GM10266 (cell line): ENCODE measurements at regions not wholly inside any gene's neighbourhood (a gene's known extent, or its start where the extent isn't known, plus 50 kb on each side); places are given as distances from the start of the nearest gene placed in this dataset.

Experiments
- DNase-seq: peaks from one replicate; pipeline ENCODE4 v3.0.0; 2012; ENCODE audit errors: extremely low spot score
- CTCF ChIP-seq: IDR thresholded peaks from 2 replicates; pipeline ENCODE4 v1.5.1; 2012; ENCODE audit warnings: mild to moderate bottlenecking, low read depth; ENCODE audit not compliant: control insufficient read depth, insufficient read depth; ENCODE audit errors: missing control alignments

DNA sequence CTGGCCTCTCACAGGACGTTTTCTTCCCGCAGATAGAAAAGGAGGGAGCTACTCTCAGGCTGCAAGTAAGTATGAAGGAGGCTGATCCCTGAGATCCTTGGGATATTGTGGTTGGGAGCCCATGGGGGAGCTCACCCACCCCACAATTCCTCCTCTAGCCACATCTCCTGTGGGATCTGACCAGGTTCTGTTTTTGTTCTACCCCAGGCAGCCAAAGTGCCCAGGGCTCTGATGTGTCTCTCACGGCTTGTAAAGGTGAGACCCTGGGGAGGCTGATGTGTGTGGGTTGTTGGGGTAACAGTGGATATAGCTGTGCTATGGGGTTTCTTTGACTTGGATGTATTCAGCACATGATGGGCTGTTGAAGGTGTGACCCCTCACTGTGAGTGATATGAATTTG, 52.0 kb upstream of the POLR1H start:
- no peak for TF ChIP-seq CTCF
- no peak for DNase-seq
